GM23338 (cell line): ENCODE measurements at regions not wholly inside any gene's neighbourhood (a gene's known extent, or its start where the extent isn't known, plus 50 kb on each side); places are given as distances from the start of the nearest gene placed in this dataset.

Source experiments
- ATAC-seq: fragments of 200-7000 bp; cut with Tn5 transposase; 3 replicates; pipeline ENCODE4 v1.9.1; 2020
- DNase-seq: peaks from one replicate; pipeline ENCODE4 v3.0.0-alpha.2; 2015; ENCODE audit warnings: low spot score
- H2AFZ ChIP-seq: fragments of 200-600 bp; sonication (generic); 2 replicates; pipeline ENCODE4 v1.8.0; 2016; ENCODE audit warnings: antibody characterized with exemption, mild to moderate bottlenecking, moderate library complexity
- H3F3A ChIP-seq: fragments of 200-600 bp; sonication (generic); replicated peaks from 2 replicates; pipeline ENCODE4 v1.8.0; 2017; ENCODE audit warnings: antibody characterized with exemption, mixed run types, low read depth
- H3K27ac ChIP-seq: fragments of 200-600 bp; sonication (generic); 2 replicates; pipeline ENCODE4 v1.6.1; 2016; ENCODE audit warnings: low read depth
- H3K27me3 ChIP-seq: fragments of 200-600 bp; sonication (generic); 2 replicates; pipeline ENCODE4 v1.8.0; 2016; ENCODE audit warnings: mild to moderate bottlenecking, mixed run types, moderate library complexity; ENCODE audit not compliant: insufficient read depth
- H3K36me3 ChIP-seq: fragments of 200-600 bp; sonication (generic); 2 replicates; pipeline ENCODE4 v1.8.0; 2016; ENCODE audit warnings: mild to moderate bottlenecking; ENCODE audit not compliant: insufficient read depth
- H3K4me1 ChIP-seq: fragments of 200-600 bp; sonication (generic); 2 replicates; pipeline ENCODE4 v1.8.0; 2016; ENCODE audit warnings: mild to moderate bottlenecking, moderate library complexity; ENCODE audit not compliant: insufficient read depth
- H3K4me2 ChIP-seq: fragments of 200-600 bp; sonication (generic); 2 replicates; pipeline ENCODE4 v1.7.1; 2017; ENCODE audit warnings: mixed run types
- H3K4me3 ChIP-seq: fragments of 200-600 bp; sonication (generic); 2 replicates; pipeline ENCODE4 v1.6.1; 2016; ENCODE audit warnings: mixed run types
- H3K79me2 ChIP-seq: fragments of 200-600 bp; sonication (generic); replicated peaks from 2 replicates; pipeline ENCODE4 v1.8.0; 2017; ENCODE audit warnings: mild to moderate bottlenecking; ENCODE audit not compliant: insufficient read depth
- H3K9me2 ChIP-seq: fragments of 200-600 bp; sonication (generic); 2 replicates; pipeline ENCODE4 v1.8.0; 2017; ENCODE audit not compliant: insufficient read depth
- H4K20me1 ChIP-seq: fragments of 200-600 bp; sonication (generic); replicated peaks from 2 replicates; pipeline ENCODE4 v1.8.0; 2017; ENCODE audit warnings: mild to moderate bottlenecking; ENCODE audit not compliant: insufficient read depth
- H3K27ac Mint-ChIP-seq: 2 replicates; pipeline ENCODE4 v1.8.0; 2020; ENCODE audit warnings: inconsistent platforms, mild to moderate bottlenecking, moderate library complexity, mixed read lengths
- H3K27me3 Mint-ChIP-seq: 3 replicates; pipeline ENCODE4 v1.8.0; 2022; ENCODE audit warnings: low read depth, mild to moderate bottlenecking, moderate library complexity, mixed read lengths, inconsistent platforms; ENCODE audit not compliant: insufficient read depth, poor library complexity
- H3K36me3 Mint-ChIP-seq: 3 replicates; pipeline ENCODE4 v1.8.0; 2021; ENCODE audit warnings: low read depth, mild to moderate bottlenecking, inconsistent platforms, moderate library complexity, mixed read lengths
- H3K4me1 Mint-ChIP-seq: 3 replicates; pipeline ENCODE4 v1.8.0; 2020; ENCODE audit warnings: mild to moderate bottlenecking, inconsistent platforms, mixed read lengths
- H3K4me3 Mint-ChIP-seq: 3 replicates; pipeline ENCODE4 v1.8.0; 2021; ENCODE audit warnings: moderate library complexity, mild to moderate bottlenecking, inconsistent platforms, mixed read lengths
- H3K9me3 Mint-ChIP-seq: 3 replicates; pipeline ENCODE4 v1.8.0; 2020; ENCODE audit warnings: moderate library complexity, mild to moderate bottlenecking, inconsistent platforms, mixed read lengths
- CREB1 ChIP-seq: fragments of 250-450 bp; sonication (Bioruptor Pico); IDR thresholded peaks from 2 replicates; pipeline ENCODE4 v1.5.0; 2020; ENCODE audit warnings: low read depth, mild to moderate bottlenecking, moderate library complexity
- EZH2 ChIP-seq: fragments of 200-600 bp; sonication (generic); IDR thresholded peaks from one replicate; pipeline ENCODE4 v1.8.0; 2017; ENCODE audit warnings: antibody characterized with exemption, mild to moderate bottlenecking, low read depth; ENCODE audit not compliant: unreplicated experiment
- EZH2phosphoT487 ChIP-seq: fragments of 200-600 bp; sonication (generic); IDR thresholded peaks from one replicate; pipeline ENCODE4 v1.8.1; 2018; ENCODE audit warnings: antibody characterized with exemption; ENCODE audit not compliant: unreplicated experiment
- JUNB ChIP-seq: IDR thresholded peaks from one replicate; pipeline ENCODE4 v1.6.1; 2016; ENCODE audit warnings: antibody characterized with exemption; ENCODE audit not compliant: unreplicated experiment
- NANOG ChIP-seq: IDR thresholded peaks from 2 replicates; pipeline ENCODE4 v1.6.1; 2016; ENCODE audit warnings: antibody characterized with exemption, borderline replicate concordance
- POLR2AphosphoS5 ChIP-seq: IDR thresholded peaks from 2 replicates; pipeline ENCODE4 v1.6.1; 2016; ENCODE audit warnings: antibody characterized with exemption, low read depth
- STAT1 ChIP-seq: IDR thresholded peaks from one replicate; pipeline ENCODE4 v1.6.1; 2016; ENCODE audit warnings: antibody characterized with exemption; ENCODE audit not compliant: unreplicated experiment
- ZNF114 ChIP-seq: fragments of 250-450 bp; sonication (Bioruptor Pico); IDR thresholded peaks from 2 replicates; pipeline ENCODE4 v1.5.0; 2020; ENCODE audit warnings: mild to moderate bottlenecking, moderate library complexity
- ZNF331 ChIP-seq: fragments of 250-450 bp; sonication (Bioruptor Pico); IDR thresholded peaks from 2 replicates; pipeline ENCODE4 v1.5.0; 2020; ENCODE audit warnings: low read depth, mild to moderate bottlenecking, moderate library complexity
- TF ChIP-seq, protein P1 (sequence below): fragments of 250-450 bp; sonication (Bioruptor Pico); IDR thresholded peaks from 2 replicates; pipeline ENCODE4 v1.5.0; 2020; ENCODE audit warnings: mild to moderate bottlenecking, moderate library complexity
- TF ChIP-seq, protein P2 (sequence below), 2 experiments: fragments of 200-600 bp in 1 of 2; sonication (generic) in 1 of 2; conservative IDR thresholded peaks; 2 replicates each; pipeline versions ENCODE4 v1.5.1 to v1.6.1; 2016 to 2017; ENCODE audit warnings: antibody characterized with exemption in 2 of 2, low read depth in 2 of 2, mild to moderate bottlenecking in 2 of 2, moderate library complexity in 1 of 2
- TF ChIP-seq, protein P3 (sequence below): IDR thresholded peaks from one replicate; pipeline ENCODE4 v1.6.1; 2018; ENCODE audit warnings: antibody characterized with exemption; ENCODE audit not compliant: unreplicated experiment

DNA sequence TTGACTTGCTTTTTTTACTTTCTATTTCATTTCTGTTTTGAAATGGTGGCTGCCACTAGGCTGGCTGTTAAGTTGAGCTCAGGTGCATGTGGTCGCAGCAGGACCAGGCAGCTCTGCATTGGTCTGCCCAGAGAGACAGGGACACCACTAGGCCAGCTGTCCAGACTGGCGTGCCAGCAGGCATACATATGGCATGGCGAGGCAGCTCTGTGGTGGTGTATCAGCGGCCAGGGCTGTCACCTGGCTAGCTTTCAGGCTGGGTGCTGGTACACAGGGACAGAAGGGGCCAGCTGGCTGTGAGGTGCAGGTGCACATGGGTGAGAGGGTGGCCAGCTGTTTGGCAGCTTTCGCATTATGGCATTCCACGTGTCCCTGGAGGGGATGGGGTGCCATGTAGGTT lies 654.0 kb upstream of the ACO1 start (continued):
- TF ChIP-seq, protein P1, sequence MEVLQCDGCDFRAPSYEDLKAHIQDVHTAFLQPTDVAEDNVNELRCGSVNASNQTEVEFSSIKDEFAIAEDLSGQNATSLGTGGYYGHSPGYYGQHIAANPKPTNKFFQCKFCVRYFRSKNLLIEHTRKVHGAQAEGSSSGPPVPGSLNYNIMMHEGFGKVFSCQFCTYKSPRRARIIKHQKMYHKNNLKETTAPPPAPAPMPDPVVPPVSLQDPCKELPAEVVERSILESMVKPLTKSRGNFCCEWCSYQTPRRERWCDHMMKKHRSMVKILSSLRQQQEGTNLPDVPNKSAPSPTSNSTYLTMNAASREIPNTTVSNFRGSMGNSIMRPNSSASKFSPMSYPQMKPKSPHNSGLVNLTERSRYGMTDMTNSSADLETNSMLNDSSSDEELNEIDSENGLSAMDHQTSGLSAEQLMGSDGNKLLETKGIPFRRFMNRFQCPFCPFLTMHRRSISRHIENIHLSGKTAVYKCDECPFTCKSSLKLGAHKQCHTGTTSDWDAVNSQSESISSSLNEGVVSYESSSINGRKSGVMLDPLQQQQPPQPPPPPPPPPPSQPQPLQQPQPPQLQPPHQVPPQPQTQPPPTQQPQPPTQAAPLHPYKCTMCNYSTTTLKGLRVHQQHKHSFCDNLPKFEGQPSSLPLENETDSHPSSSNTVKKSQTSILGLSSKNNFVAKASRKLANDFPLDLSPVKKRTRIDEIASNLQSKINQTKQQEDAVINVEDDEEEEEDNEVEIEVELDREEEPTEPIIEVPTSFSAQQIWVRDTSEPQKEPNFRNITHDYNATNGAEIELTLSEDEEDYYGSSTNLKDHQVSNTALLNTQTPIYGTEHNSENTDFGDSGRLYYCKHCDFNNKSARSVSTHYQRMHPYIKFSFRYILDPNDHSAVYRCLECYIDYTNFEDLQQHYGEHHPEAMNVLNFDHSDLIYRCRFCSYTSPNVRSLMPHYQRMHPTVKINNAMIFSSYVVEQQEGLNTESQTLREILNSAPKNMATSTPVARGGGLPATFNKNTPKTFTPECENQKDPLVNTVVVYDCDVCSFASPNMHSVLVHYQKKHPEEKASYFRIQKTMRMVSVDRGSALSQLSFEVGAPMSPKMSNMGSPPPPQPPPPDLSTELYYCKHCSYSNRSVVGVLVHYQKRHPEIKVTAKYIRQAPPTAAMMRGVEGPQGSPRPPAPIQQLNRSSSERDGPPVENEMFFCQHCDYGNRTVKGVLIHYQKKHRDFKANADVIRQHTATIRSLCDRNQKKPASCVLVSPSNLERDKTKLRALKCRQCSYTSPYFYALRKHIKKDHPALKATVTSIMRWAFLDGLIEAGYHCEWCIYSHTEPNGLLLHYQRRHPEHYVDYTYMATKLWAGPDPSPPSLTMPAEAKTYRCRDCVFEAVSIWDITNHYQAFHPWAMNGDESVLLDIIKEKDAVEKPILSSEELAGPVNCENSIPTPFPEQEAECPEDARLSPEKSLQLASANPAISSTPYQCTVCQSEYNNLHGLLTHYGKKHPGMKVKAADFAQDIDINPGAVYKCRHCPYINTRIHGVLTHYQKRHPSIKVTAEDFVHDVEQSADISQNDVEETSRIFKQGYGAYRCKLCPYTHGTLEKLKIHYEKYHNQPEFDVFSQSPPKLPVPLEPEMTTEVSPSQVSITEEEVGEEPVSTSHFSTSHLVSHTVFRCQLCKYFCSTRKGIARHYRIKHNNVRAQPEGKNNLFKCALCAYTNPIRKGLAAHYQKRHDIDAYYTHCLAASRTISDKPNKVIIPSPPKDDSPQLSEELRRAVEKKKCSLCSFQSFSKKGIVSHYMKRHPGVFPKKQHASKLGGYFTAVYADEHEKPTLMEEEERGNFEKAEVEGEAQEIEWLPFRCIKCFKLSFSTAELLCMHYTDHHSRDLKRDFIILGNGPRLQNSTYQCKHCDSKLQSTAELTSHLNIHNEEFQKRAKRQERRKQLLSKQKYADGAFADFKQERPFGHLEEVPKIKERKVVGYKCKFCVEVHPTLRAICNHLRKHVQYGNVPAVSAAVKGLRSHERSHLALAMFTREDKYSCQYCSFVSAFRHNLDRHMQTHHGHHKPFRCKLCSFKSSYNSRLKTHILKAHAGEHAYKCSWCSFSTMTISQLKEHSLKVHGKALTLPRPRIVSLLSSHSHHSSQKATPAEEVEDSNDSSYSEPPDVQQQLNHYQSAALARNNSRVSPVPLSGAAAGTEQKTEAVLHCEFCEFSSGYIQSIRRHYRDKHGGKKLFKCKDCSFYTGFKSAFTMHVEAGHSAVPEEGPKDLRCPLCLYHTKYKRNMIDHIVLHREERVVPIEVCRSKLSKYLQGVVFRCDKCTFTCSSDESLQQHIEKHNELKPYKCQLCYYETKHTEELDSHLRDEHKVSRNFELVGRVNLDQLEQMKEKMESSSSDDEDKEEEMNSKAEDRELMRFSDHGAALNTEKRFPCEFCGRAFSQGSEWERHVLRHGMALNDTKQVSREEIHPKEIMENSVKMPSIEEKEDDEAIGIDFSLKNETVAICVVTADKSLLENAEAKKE (CRISPR knock-in tag): no peak
- TF ChIP-seq STAT1: no peak
- no peak for TF ChIP-seq ZNF114 (CRISPR knock-in tag)

DNA sequence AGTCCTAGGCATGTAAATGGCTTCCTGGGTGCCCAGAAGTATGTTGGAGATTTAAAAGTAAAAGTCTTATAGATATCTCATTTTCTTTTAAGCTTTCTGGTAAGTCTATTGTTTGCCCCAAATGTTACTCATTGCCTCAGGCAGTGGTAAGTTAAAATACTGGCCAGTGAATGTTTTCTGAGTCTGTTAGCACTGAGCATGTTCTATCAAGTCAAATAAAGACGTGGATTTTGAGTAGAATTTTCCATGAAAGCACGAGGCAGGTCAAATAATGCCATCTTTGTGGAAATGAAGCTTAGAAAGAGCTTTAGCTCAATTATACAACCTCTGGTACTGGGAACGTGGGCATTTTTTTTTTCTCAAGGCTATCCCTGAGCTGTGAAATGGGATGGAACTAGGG lies 651.3 kb upstream of the ACO1 start:
- Histone ChIP-seq H3K4me1 (peaks cover 18% of the 10 kb centered on the region), H3K27me3 (peaks cover 31% of the 10 kb centered on the region), H3K79me2 (no peaks in the 10 kb centered on the region), H3K9me2 (no peaks in the 10 kb centered on the region), H2AFZ (no peak overlapping the region), H3K27ac (no peak overlapping the region), H3F3A (no peaks in the 10 kb centered on the region), H3K4me3 (no peak overlapping the region), H3K4me2 (no peak overlapping the region), H4K20me1 (no peaks in the 10 kb centered on the region), H3K36me3 (no peaks in the 10 kb centered on the region)
- peaks cover 8% of the 10 kb centered on the region for H3K27me3 Mint-ChIP-seq
- ATAC-seq (no peak), DNase-seq (no peak)
- H3K4me3 Mint-ChIP-seq: no peak overlapping the region
- no peak overlapping the region for H3K27ac Mint-ChIP-seq
- H3K36me3 Mint-ChIP-seq: no peaks in the 10 kb centered on the region
- H3K4me1 Mint-ChIP-seq: peaks cover 15% of the 10 kb centered on the region; the same call in 2 of the 3 replicates
- no peaks in the 10 kb centered on the region for H3K9me3 Mint-ChIP-seq
- TF ChIP-seq, protein P2, sequence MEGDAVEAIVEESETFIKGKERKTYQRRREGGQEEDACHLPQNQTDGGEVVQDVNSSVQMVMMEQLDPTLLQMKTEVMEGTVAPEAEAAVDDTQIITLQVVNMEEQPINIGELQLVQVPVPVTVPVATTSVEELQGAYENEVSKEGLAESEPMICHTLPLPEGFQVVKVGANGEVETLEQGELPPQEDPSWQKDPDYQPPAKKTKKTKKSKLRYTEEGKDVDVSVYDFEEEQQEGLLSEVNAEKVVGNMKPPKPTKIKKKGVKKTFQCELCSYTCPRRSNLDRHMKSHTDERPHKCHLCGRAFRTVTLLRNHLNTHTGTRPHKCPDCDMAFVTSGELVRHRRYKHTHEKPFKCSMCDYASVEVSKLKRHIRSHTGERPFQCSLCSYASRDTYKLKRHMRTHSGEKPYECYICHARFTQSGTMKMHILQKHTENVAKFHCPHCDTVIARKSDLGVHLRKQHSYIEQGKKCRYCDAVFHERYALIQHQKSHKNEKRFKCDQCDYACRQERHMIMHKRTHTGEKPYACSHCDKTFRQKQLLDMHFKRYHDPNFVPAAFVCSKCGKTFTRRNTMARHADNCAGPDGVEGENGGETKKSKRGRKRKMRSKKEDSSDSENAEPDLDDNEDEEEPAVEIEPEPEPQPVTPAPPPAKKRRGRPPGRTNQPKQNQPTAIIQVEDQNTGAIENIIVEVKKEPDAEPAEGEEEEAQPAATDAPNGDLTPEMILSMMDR (conservative IDR thresholded peaks at IDR 0.05; ENCODE audit: low read depth in 2 of 2): no peak
- TF ChIP-seq EZH2: no peak
- TF ChIP-seq, protein P3, sequence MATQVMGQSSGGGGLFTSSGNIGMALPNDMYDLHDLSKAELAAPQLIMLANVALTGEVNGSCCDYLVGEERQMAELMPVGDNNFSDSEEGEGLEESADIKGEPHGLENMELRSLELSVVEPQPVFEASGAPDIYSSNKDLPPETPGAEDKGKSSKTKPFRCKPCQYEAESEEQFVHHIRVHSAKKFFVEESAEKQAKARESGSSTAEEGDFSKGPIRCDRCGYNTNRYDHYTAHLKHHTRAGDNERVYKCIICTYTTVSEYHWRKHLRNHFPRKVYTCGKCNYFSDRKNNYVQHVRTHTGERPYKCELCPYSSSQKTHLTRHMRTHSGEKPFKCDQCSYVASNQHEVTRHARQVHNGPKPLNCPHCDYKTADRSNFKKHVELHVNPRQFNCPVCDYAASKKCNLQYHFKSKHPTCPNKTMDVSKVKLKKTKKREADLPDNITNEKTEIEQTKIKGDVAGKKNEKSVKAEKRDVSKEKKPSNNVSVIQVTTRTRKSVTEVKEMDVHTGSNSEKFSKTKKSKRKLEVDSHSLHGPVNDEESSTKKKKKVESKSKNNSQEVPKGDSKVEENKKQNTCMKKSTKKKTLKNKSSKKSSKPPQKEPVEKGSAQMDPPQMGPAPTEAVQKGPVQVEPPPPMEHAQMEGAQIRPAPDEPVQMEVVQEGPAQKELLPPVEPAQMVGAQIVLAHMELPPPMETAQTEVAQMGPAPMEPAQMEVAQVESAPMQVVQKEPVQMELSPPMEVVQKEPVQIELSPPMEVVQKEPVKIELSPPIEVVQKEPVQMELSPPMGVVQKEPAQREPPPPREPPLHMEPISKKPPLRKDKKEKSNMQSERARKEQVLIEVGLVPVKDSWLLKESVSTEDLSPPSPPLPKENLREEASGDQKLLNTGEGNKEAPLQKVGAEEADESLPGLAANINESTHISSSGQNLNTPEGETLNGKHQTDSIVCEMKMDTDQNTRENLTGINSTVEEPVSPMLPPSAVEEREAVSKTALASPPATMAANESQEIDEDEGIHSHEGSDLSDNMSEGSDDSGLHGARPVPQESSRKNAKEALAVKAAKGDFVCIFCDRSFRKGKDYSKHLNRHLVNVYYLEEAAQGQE: no peak
- TF ChIP-seq ZNF331 (CRISPR knock-in tag): no peak
- no peak for TF ChIP-seq NANOG
- TF ChIP-seq POLR2AphosphoS5: no peak
- no peak for TF ChIP-seq CREB1 (CRISPR knock-in tag)
- TF ChIP-seq EZH2phosphoT487: no peak
- TF ChIP-seq ZNF114 (CRISPR knock-in tag): no peak
- TF ChIP-seq JUNB: no peak
